ENCODE measurements at regions not wholly inside any gene's neighbourhood (a gene's known extent, or its start where the extent isn't known, plus 50 kb on each side); places are given as distances from the start of the nearest gene placed in this dataset.

GRCh38 chr1:184215274-184215925 lies 163.9 kb downstream of the TSEN15 start:
- peak; percentile 60 for ATAC-seq (ENCODE audit: insufficient read depth, low FRiP score)
- Histone ChIP-seq H3K4me1 (ENCODE audit: control insufficient read depth in 5 of 5, insufficient read depth in 5 of 5, low read length in 5 of 5) (peaks cover 0 to 2% (median 0%) of the 10 kb centered on the region in 5 donors), H3K27me3 (ENCODE audit: control insufficient read depth in 3 of 3, insufficient read depth in 3 of 3, low read length in 2 of 3) (no peaks in the 10 kb centered on the region), H3K36me3 (ENCODE audit: control insufficient read depth in 4 of 4, insufficient read depth in 4 of 4, low read length in 4 of 4) (no peaks in the 10 kb centered on the region), H3K9ac (ENCODE audit: insufficient read depth in 1 of 2, low read length in 2 of 2) (no peak overlapping the region), H3K4me3 (no peak overlapping the region), H3K27ac (ENCODE audit: low read depth in 1 of 2, low read length in 1 of 2) (no peak overlapping the region), H3K9me3 (ENCODE audit: control insufficient read depth in 4 of 4, insufficient read depth in 3 of 4, low read length in 3 of 4) (no peaks in the 10 kb centered on the region)
- DNase-seq: peak in 1 of 3 donors; percentile 10
- 74 to 80% methylated on average over 6 of the region's 6 CpGs for WGBS, 2 donors
- TF ChIP-seq, protein P1, sequence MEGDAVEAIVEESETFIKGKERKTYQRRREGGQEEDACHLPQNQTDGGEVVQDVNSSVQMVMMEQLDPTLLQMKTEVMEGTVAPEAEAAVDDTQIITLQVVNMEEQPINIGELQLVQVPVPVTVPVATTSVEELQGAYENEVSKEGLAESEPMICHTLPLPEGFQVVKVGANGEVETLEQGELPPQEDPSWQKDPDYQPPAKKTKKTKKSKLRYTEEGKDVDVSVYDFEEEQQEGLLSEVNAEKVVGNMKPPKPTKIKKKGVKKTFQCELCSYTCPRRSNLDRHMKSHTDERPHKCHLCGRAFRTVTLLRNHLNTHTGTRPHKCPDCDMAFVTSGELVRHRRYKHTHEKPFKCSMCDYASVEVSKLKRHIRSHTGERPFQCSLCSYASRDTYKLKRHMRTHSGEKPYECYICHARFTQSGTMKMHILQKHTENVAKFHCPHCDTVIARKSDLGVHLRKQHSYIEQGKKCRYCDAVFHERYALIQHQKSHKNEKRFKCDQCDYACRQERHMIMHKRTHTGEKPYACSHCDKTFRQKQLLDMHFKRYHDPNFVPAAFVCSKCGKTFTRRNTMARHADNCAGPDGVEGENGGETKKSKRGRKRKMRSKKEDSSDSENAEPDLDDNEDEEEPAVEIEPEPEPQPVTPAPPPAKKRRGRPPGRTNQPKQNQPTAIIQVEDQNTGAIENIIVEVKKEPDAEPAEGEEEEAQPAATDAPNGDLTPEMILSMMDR (IDR thresholded peaks at IDR 0.05; ENCODE audit: control extremely low read depth, extremely low read depth): no peak

DNA sequence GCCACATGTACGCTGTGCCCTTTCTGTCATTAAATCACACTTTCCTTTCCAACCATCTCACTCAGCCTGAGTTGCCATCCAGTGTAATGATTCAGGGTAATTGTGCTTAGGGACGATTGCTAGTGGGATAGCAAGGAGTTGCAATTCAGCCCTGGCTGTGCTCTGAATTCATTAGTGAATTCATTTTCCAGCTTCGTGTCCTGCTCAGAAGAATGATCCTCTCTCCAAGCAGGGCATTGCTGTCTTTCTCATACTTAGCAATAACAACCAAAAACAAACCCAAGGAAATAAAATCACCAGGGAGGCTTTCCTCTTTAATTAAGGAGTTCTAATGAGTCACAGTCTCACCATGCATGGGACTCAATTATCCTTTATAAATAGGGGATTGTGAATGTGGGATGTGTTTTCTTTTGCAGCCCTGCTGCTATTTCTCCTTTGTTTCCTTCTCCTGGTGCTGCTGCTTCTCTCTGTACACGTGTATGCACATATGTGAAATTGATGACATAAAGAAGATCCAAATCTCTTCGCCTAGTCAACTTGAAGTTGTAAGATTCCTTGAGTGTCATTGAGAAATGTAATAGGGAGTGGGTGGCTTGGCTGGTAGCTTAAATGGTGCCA lies 167.0 kb downstream of the TSEN15 start:
- Histone ChIP-seq H3K4me3 (no peak overlapping the region), H3K36me3 (ENCODE audit: control insufficient read depth in 4 of 4, insufficient read depth in 4 of 4, low read length in 4 of 4) (no peaks in the 10 kb centered on the region), H3K9ac (ENCODE audit: insufficient read depth in 1 of 2, low read length in 2 of 2) (no peak overlapping the region), H3K9me3 (ENCODE audit: control insufficient read depth in 4 of 4, insufficient read depth in 3 of 4, low read length in 3 of 4) (no peaks in the 10 kb centered on the region), H3K4me1 (ENCODE audit: control insufficient read depth in 5 of 5, insufficient read depth in 5 of 5, low read length in 5 of 5) (peaks cover 0 to 3% (median 0%) of the 10 kb centered on the region in 5 donors), H3K27me3 (ENCODE audit: control insufficient read depth in 3 of 3, insufficient read depth in 3 of 3, low read length in 2 of 3) (no peaks in the 10 kb centered on the region), H3K27ac (ENCODE audit: low read depth in 1 of 2, low read length in 1 of 2) (no peak overlapping the region)
- TF ChIP-seq, protein P1 (IDR thresholded peaks at IDR 0.05; ENCODE audit: control extremely low read depth, extremely low read depth): no peak
- no peak for ATAC-seq (ENCODE audit: insufficient read depth, low FRiP score)
- WGBS, 2 donors: 91 to 94% methylated on average over 5 of the region's 5 CpGs
- no peak for DNase-seq

DNA sequence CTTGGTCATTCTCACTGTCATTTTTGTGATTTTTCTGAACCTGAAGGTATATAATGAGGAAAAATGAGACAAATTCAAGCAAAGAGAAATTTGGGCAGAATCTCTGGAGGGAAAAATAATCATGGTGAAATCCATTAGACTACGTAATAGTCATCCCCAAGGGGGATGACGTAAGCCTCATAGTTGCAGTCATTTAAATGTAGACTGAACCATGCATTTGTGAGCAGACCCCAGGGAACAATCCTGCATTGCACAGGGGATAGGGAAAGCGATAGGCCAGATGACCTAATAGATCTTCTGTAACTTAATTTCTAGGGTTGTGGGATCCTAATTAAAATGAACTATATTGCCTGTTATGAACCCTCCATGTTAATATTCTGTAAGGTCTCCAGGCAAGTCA lies 167.4 kb upstream of the C1orf21 start:
- no peaks in the 10 kb centered on the region for H3K36me3 ChIP-seq (ENCODE audit: control insufficient read depth in 4 of 4, insufficient read depth in 4 of 4, low read length in 4 of 4)
- no peak for ATAC-seq (ENCODE audit: insufficient read depth, low FRiP score)
- no peaks in the 10 kb centered on the region for H3K27me3 ChIP-seq (ENCODE audit: control insufficient read depth in 3 of 3, insufficient read depth in 3 of 3, low read length in 2 of 3)
- H3K4me1 ChIP-seq (ENCODE audit: control insufficient read depth in 5 of 5, insufficient read depth in 5 of 5, low read length in 5 of 5): peaks cover 0 to 3% (median 0%) of the 10 kb centered on the region in 5 donors
- H3K4me3 ChIP-seq: no peak overlapping the region
- no peak overlapping the region for H3K9ac ChIP-seq (ENCODE audit: insufficient read depth in 1 of 2, low read length in 2 of 2)
- no peak for DNase-seq
- no peak overlapping the region for H3K27ac ChIP-seq (ENCODE audit: low read depth in 1 of 2, low read length in 1 of 2)
- TF ChIP-seq, protein P1 (IDR thresholded peaks at IDR 0.05; ENCODE audit: control extremely low read depth, extremely low read depth): no peak
- no peaks in the 10 kb centered on the region for H3K9me3 ChIP-seq (ENCODE audit: control insufficient read depth in 4 of 4, insufficient read depth in 3 of 4, low read length in 3 of 4)
- WGBS, 2 donors: 69 to 95% methylated on average over 3 of the region's 3 CpGs
